ENCODE measurements at regions not wholly inside any gene's neighbourhood (a gene's known extent, or its start where the extent isn't known, plus 50 kb on each side); places are given as distances from the start of the nearest gene placed in this dataset.

DNA sequence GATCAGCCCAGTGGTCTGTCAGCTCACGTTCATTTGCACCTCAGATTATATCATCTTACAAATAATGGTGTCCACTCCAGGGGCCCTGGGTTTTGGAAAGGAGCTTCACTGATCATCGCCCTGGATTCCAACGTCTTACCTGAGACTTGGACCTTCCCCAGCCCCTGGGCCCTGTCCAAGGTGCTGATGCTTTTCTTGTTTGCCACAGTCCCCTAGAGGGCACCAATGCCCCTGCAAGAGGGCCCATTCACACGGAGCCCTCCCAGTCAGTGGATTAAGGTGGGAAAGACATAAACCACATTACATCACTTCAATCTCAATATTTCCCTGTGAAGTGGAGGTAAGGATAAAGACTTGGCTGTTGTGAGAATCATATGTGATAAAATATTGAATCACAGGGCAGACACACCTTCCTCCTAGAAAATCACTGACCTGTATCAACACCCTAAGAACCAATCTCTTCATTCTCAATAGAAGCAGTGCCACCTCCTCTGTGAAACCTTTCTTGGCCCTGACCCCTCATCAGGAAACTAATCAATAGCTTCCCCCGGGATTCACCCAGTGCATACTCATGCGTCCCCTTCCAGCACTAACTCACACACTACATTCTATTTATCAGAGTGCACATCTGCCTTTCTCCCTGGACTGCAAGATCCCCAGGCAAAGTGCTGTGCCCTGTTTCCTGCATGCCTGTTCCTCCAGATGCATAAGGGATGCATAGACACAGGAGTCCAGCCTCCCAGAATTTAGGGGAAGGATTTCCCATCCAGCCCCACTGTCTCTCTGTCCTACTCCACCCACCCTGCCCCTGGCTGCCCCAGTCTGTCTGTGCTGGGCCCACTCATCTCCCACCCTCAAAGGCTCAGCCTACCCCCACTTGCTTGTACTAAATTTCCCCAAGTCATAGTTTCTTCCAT lies 167.0 kb downstream of the BUD13 start:
- peaks cover 53% of the 10 kb centered on the region for H3K27me3 ChIP-seq
- no peaks in the 10 kb centered on the region for H3K9me3 ChIP-seq
- H3K36me3 ChIP-seq: no peaks in the 10 kb centered on the region
- TF ChIP-seq EP300 (IDR thresholded peaks at IDR 0.05): no peak
- TF ChIP-seq POLR2A (IDR thresholded peaks at IDR 0.05): no peak
- TF ChIP-seq POLR2AphosphoS5 (IDR thresholded peaks at IDR 0.05): no peak
- TF ChIP-seq, protein P1, sequence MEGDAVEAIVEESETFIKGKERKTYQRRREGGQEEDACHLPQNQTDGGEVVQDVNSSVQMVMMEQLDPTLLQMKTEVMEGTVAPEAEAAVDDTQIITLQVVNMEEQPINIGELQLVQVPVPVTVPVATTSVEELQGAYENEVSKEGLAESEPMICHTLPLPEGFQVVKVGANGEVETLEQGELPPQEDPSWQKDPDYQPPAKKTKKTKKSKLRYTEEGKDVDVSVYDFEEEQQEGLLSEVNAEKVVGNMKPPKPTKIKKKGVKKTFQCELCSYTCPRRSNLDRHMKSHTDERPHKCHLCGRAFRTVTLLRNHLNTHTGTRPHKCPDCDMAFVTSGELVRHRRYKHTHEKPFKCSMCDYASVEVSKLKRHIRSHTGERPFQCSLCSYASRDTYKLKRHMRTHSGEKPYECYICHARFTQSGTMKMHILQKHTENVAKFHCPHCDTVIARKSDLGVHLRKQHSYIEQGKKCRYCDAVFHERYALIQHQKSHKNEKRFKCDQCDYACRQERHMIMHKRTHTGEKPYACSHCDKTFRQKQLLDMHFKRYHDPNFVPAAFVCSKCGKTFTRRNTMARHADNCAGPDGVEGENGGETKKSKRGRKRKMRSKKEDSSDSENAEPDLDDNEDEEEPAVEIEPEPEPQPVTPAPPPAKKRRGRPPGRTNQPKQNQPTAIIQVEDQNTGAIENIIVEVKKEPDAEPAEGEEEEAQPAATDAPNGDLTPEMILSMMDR (IDR thresholded peaks at IDR 0.05): no peak
- ATAC-seq: no peak
- H3K4me3 ChIP-seq: no peak overlapping the region
- H3K4me1 ChIP-seq: no peaks in the 10 kb centered on the region
- H3K27ac ChIP-seq: no peak overlapping the region
- WGBS, 2 donors (ENCODE audit: low coverage in 1 of 2): 31 to 82% methylated on average over 2 to 4 of the region's 6 CpGs

DNA sequence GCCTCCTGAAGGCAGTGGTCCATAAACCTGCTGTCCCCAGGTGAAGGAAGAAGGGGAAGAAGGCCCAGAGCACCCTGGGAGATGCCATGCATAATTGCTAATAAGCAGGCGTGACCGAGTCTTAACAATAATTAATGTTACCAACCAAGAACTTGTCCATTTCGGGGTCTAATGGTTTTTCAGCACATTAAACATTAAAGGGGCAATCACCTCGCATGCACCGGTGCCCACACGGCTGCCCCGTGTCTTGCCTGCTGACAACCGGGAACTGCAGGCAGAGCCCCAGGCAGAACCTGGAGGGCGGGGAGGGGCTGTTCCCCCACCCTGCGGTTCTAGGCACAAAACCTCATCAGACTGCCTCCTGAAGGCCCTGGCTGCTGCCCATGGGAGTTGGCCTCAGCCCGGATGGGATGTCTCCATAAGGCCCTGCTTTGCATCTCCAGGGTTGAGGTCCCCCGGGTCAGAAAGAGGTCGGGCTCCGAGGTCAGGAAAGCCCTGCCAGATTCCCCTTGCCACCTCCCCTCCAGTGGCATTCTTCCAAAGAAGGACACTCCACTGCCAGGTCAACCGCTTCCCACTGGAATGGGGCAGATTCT lies 169.0 kb downstream of the BUD13 start:
- ATAC-seq: no peak
- Histone ChIP-seq H3K36me3 (no peaks in the 10 kb centered on the region), H3K9me3 (no peaks in the 10 kb centered on the region), H3K4me1 (no peaks in the 10 kb centered on the region), H3K27me3 (peaks cover 43% of the 10 kb centered on the region), H3K27ac (no peak overlapping the region), H3K4me3 (no peak overlapping the region)
- WGBS, 2 donors (ENCODE audit: low coverage in 1 of 2): 89% methylated on average over 6 of the region's 15 CpGs; no CpG with 5 or more reads in 1 of the 2 donors
- TF ChIP-seq POLR2AphosphoS5 (IDR thresholded peaks at IDR 0.05) (no peak), POLR2A (IDR thresholded peaks at IDR 0.05) (no peak), EP300 (IDR thresholded peaks at IDR 0.05) (no peak)
- TF ChIP-seq, protein P1 (IDR thresholded peaks at IDR 0.05): no peak

DNA sequence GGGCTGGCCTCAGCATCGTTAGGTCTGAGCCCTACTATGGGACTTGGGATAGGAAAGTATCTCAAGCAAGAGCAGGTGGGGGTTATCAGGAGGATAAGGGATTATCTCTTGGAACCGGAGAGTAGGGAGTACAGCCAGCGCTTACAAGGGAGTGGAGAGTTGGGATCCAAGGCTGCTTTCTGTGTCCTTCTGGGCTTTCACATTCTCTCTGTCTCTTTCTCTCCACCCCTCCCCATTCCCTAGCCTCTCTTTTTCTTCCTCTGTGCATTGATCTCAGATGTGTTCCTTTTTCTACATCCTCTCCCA lies 170.2 kb downstream of the BUD13 start:
- WGBS, 2 donors (ENCODE audit: low coverage in 1 of 2): 15 to 68% methylated on average over 3 of the region's 3 CpGs

DNA sequence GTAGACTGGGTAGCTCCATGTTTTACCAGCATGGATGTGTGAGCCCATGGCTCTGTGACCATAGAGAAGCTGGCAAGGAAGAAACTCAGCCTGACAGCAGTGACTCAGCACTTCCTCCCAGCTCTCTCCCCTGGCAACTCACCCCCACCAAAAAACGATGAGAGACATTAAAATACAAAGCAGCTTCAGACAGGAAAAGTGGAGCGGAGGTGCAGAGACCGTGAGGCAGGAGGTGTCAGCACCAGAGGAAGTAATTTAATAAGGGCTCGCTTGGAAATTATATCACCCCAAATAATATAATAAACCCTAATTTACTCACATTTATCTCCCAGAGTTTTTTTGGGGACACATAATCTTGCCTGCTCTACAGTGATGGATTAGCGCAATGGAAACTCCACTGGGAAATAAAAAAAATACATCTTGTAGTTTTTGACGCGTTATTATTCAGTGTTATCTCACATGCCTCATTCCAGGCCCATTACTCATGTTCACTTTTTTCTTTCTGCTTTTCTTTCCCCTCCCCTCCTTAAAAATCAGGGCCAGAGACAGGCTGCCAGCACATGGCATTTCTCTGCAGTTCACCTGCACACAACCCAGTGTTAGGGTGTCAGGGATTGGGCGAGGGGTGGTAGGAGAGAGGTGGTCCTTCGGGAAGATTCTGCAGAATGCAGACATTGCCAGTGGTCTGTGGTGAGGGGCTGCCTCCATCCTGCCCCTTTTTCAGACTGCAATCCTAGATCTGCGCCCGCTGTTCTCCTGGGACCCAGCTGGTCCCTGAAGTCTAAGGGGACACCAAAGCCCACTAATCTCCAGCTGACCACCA lies 170.8 kb downstream of the BUD13 start:
- Histone ChIP-seq H3K36me3 (no peaks in the 10 kb centered on the region), H3K4me1 (no peaks in the 10 kb centered on the region), H3K27me3 (peaks cover 28% of the 10 kb centered on the region), H3K27ac (no peak overlapping the region), H3K4me3 (no peak overlapping the region), H3K9me3 (no peaks in the 10 kb centered on the region)
- 38% methylated on average over 6 of the region's 11 CpGs; no CpG with 5 or more reads in 1 of the 2 donors for WGBS, 2 donors (ENCODE audit: low coverage in 1 of 2)
- TF ChIP-seq, protein P1 (IDR thresholded peaks at IDR 0.05): no peak
- TF ChIP-seq POLR2A (IDR thresholded peaks at IDR 0.05) (no peak), POLR2AphosphoS5 (IDR thresholded peaks at IDR 0.05) (no peak), EP300 (IDR thresholded peaks at IDR 0.05) (no peak)
- ATAC-seq: no peak

More for the DNA sequence above, 170.2 kb downstream of the BUD13 start:
- no peaks in the 10 kb centered on the region for H3K9me3 ChIP-seq
- no peaks in the 10 kb centered on the region for H3K4me1 ChIP-seq
- TF ChIP-seq, protein P1 (IDR thresholded peaks at IDR 0.05): no peak
- no peak for TF ChIP-seq EP300 (IDR thresholded peaks at IDR 0.05)
- TF ChIP-seq POLR2A (IDR thresholded peaks at IDR 0.05): no peak
- no peak for TF ChIP-seq POLR2AphosphoS5 (IDR thresholded peaks at IDR 0.05)
- ATAC-seq: no peak
- H3K27ac ChIP-seq: no peak overlapping the region
- no peaks in the 10 kb centered on the region for H3K36me3 ChIP-seq
- peaks cover 32% of the 10 kb centered on the region for H3K27me3 ChIP-seq
- no peak overlapping the region for H3K4me3 ChIP-seq

Measured in gastroesophageal sphincter (tissue), 4 donors.